ENCODE measurements at regions not wholly inside any gene's neighbourhood (a gene's known extent, or its start where the extent isn't known, plus 50 kb on each side); places are given as distances from the start of the nearest gene placed in this dataset.

DNA sequence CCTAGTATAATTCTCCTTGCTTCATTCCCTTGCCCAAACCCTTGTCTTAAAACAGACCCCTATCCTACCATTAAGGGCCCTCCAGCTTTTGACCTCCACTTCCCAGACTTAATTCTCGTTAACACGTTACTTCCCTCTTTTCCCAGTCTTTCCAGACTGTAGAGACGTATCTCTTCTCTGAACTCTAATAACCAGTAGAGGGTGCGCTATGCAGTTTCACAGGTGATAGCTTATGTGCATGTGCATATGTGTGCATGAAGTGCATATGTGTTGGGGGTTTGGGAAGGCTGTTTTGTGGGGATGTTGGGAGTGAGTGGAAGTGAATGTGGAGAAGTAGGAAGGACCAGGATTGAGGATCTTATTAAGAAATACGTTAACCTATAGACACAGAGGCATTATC, 78.1 kb upstream of the CCDC190 start:
- Histone ChIP-seq H3K36me3 (replicated peaks) (no peaks in the 10 kb centered on the region), H3K27ac (no peak overlapping the region), H3K27me3 (replicated peaks) (no peaks in the 10 kb centered on the region), H3K4me3 (ENCODE audit: low read depth, low read length) (no peak overlapping the region)
- TF ChIP-seq, protein P1, sequence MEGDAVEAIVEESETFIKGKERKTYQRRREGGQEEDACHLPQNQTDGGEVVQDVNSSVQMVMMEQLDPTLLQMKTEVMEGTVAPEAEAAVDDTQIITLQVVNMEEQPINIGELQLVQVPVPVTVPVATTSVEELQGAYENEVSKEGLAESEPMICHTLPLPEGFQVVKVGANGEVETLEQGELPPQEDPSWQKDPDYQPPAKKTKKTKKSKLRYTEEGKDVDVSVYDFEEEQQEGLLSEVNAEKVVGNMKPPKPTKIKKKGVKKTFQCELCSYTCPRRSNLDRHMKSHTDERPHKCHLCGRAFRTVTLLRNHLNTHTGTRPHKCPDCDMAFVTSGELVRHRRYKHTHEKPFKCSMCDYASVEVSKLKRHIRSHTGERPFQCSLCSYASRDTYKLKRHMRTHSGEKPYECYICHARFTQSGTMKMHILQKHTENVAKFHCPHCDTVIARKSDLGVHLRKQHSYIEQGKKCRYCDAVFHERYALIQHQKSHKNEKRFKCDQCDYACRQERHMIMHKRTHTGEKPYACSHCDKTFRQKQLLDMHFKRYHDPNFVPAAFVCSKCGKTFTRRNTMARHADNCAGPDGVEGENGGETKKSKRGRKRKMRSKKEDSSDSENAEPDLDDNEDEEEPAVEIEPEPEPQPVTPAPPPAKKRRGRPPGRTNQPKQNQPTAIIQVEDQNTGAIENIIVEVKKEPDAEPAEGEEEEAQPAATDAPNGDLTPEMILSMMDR (IDR thresholded peaks at IDR 0.05; ENCODE audit: low read depth, low read length, missing control alignments): no peak
- DNase-seq: no peak
- in situ Hi-C loops (cut with HindIII; ENCODE audit: low pct_ligation_motif_present, low sequenced_read_pairs): no loop called here

DNA sequence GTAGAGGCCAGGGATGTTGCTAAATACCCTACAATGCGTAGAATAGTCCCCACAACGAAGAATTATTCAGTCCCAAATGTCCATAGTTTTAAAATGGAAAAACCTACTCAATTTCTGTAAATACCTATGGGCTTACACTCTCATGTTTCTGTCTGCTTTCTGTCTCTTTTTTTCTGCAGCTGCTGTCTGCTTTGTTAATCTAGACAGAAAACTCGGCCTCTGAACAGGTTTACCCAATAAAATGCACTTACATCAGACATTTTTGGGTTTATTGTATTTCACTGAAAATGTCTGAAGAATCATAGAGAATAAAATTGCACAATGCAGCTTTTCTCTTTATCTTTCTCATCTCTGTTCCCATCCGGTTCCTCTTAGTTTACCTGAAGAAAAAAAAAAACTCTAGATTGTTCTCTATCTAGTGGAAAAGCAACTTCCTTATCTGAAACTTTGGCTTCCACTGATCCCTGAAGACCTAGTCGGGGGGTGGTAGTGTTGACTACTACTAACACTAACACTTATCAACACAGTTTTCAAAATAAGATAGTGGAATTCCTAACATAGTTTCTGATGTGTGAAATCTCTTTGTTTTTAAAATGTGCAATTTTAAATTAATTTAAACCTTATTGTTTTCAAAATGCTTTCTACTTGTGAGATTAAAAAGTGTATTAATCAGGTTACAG, 76.9 kb upstream of the CCDC190 start:
- in situ Hi-C loops (cut with HindIII; ENCODE audit: low pct_ligation_motif_present, low sequenced_read_pairs): no loop called here
- Histone ChIP-seq H3K4me3 (ENCODE audit: low read depth, low read length) (no peak overlapping the region), H3K36me3 (replicated peaks) (no peaks in the 10 kb centered on the region), H3K27ac (no peak overlapping the region), H3K27me3 (replicated peaks) (no peaks in the 10 kb centered on the region)
- no peak for DNase-seq
- TF ChIP-seq, protein P1 (IDR thresholded peaks at IDR 0.05; ENCODE audit: low read depth, low read length, missing control alignments): no peak

DNA sequence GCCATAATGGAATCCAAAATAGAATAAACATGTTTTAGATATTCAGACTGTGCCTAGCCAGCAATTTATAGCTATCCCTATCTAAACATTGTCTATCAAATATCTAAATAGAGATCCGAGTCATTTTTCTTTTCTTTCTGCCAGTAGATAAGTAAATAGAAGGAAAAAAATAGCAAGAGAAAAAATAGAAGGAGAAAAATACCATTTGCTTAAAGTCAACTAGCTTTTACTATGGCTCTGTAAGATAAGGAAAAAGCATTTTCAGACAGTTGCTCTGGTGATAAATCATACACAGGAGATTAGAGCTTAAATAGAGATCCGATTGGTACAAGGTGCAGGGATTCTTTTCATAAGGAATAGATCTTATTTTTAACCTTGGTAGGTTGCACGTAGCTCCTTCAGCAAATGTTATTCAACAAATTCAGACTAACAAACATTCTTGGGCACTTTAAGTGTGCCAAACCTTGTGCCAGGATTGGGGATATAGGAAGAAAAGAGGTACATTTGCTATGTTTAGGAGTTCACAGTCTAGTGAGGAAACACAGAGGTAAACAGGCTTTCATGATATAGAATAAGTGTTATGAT, 70.1 kb upstream of the CCDC190 start:
- TF ChIP-seq, protein P1 (IDR thresholded peaks at IDR 0.05; ENCODE audit: low read depth, low read length, missing control alignments): no peak
- DNase-seq: no peak
- in situ Hi-C loops (cut with HindIII; ENCODE audit: low pct_ligation_motif_present, low sequenced_read_pairs): no loop called here
- Histone ChIP-seq H3K36me3 (replicated peaks) (no peaks in the 10 kb centered on the region), H3K27ac (no peak overlapping the region), H3K4me3 (ENCODE audit: low read depth, low read length) (no peak overlapping the region), H3K27me3 (replicated peaks) (no peaks in the 10 kb centered on the region)

DNA sequence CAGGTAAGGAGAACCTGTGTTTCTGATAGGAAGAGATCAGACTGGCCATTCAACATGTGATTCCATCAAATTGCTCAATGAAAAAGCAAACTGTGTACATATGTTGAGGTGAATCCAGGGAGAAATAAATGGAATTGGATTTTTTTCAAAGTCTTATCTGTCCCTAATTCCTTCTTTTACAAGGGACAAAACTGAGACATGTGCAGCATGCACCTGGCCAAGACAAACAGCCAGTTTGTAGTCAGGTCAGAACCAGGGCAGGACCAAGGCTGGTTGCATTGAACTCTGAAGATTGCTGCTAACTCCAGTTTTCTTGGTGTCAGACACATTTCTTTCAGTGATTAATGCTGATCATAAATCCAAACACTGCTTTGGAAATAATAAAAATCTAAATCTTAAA, 69.6 kb upstream of the CCDC190 start:
- Histone ChIP-seq H3K27ac (no peak overlapping the region), H3K27me3 (replicated peaks) (no peaks in the 10 kb centered on the region), H3K4me3 (ENCODE audit: low read depth, low read length) (no peak overlapping the region), H3K36me3 (replicated peaks) (no peaks in the 10 kb centered on the region)
- TF ChIP-seq, protein P1 (IDR thresholded peaks at IDR 0.05; ENCODE audit: low read depth, low read length, missing control alignments): no peak
- DNase-seq: no peak
- in situ Hi-C loops (cut with HindIII; ENCODE audit: low pct_ligation_motif_present, low sequenced_read_pairs): no loop called here

DNA sequence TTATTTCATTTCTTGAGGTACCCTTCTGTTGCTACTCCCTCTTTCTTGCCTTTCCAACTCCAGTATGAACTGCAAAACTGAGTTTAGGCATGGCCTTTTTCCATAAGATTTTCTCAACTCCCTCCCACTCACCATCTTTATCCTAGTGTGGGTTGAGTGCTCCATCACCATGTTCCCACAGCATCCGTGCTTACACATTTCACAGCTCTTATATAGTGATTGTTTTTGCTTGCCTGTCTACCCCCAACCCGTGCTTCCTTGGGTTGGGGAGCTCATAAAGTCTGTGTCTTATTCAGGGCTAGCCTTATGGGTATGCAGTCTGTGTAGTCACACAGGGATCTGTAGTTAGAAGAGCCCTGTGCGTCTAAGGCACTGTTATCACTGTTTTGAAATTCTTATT, 68.2 kb upstream of the CCDC190 start:
- no peak overlapping the region for H3K4me3 ChIP-seq (ENCODE audit: low read depth, low read length)
- in situ Hi-C loops (cut with HindIII; ENCODE audit: low pct_ligation_motif_present, low sequenced_read_pairs): no loop called here
- no peaks in the 10 kb centered on the region for H3K27me3 ChIP-seq (replicated peaks)
- DNase-seq: no peak
- no peaks in the 10 kb centered on the region for H3K36me3 ChIP-seq (replicated peaks)
- no peak overlapping the region for H3K27ac ChIP-seq
- TF ChIP-seq, protein P1 (IDR thresholded peaks at IDR 0.05; ENCODE audit: low read depth, low read length, missing control alignments): no peak

DNA sequence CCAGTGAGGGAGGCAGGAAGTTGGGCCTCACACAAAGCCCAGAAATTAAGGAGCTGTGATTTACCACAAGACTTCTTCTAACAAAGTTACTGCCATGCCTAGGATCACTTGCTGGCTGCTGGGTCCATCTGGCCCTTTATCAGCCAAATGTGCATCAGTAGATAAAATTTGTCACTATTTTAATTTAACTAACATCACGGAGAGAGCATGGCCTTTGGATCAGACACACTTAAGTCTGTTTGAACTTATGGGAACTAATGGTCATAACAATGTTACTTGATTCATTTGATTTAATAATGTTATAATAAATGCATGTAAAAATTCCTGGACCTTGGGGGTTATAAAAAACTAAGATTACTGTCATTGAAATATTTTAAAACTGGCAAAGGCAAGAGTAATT, 67.2 kb upstream of the CCDC190 start:
- TF ChIP-seq, protein P1 (IDR thresholded peaks at IDR 0.05; ENCODE audit: low read depth, low read length, missing control alignments): no peak
- DNase-seq: no peak
- no peaks in the 10 kb centered on the region for H3K36me3 ChIP-seq (replicated peaks)

More for the DNA sequence above, 67.2 kb upstream of the CCDC190 start:
- Histone ChIP-seq H3K27me3 (replicated peaks) (no peaks in the 10 kb centered on the region), H3K27ac (no peak overlapping the region), H3K4me3 (ENCODE audit: low read depth, low read length) (no peak overlapping the region)
- in situ Hi-C loops (cut with HindIII; ENCODE audit: low pct_ligation_motif_present, low sequenced_read_pairs): no loop called here

Data from brain microvascular endothelial cell (primary cell).